ENCODE measurements at regions not wholly inside any gene's neighbourhood (a gene's known extent, or its start where the extent isn't known, plus 50 kb on each side); places are given as distances from the start of the nearest gene placed in this dataset.
A peak's percentile ranks its signal among the peaks of the same experiment; 100 is the strongest.
"Not testable (repeated sequence)": the region's sequence is repeated elsewhere in the genome, so short reads cannot be mapped to it uniquely, and the experiment has no call there.

GRCh38 chr6:170148709-170149470 is 142.0 kb downstream of the DLL1 start:
- Histone ChIP-seq H3K4me2 (ENCODE audit: low read length) (no peak overlapping the region), H3K79me2 (no peaks in the 10 kb centered on the region), H3K27me3 (ENCODE audit: control insufficient read depth, insufficient read depth, low read length) (no peaks in the 10 kb centered on the region), H2AFZ (no peak overlapping the region), H3K9me3 (ENCODE audit: control insufficient read depth, low read length) (no peaks in the 10 kb centered on the region), H3K4me1 (peaks cover 6% of the 10 kb centered on the region), H3K36me3 (ENCODE audit: control insufficient read depth, insufficient read depth, low read length) (no peaks in the 10 kb centered on the region), H3K4me3 (ENCODE audit: low read depth, low read length) (no peak overlapping the region), H3K27ac (no peak overlapping the region), H3K9ac (no peak overlapping the region)
- TF ChIP-seq, protein P1, sequence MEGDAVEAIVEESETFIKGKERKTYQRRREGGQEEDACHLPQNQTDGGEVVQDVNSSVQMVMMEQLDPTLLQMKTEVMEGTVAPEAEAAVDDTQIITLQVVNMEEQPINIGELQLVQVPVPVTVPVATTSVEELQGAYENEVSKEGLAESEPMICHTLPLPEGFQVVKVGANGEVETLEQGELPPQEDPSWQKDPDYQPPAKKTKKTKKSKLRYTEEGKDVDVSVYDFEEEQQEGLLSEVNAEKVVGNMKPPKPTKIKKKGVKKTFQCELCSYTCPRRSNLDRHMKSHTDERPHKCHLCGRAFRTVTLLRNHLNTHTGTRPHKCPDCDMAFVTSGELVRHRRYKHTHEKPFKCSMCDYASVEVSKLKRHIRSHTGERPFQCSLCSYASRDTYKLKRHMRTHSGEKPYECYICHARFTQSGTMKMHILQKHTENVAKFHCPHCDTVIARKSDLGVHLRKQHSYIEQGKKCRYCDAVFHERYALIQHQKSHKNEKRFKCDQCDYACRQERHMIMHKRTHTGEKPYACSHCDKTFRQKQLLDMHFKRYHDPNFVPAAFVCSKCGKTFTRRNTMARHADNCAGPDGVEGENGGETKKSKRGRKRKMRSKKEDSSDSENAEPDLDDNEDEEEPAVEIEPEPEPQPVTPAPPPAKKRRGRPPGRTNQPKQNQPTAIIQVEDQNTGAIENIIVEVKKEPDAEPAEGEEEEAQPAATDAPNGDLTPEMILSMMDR (IDR thresholded peaks at IDR 0.05) = no peak

- Histone ChIP-seq H3K4me2 (ENCODE audit: low read length) (no peak overlapping the region), H3K79me2 (no peaks in the 10 kb centered on the region), H3K9me3 (ENCODE audit: control insufficient read depth, low read length) (no peaks in the 10 kb centered on the region), H3K4me3 (ENCODE audit: low read depth, low read length) (no peak overlapping the region), H3K27ac (peak overlapping the region; percentile 75), H3K27me3 (ENCODE audit: control insufficient read depth, insufficient read depth, low read length) (no peaks in the 10 kb centered on the region), H3K4me1 (peaks cover 6% of the 10 kb centered on the region), H3K9ac (no peak overlapping the region), H2AFZ (peak overlapping the region; percentile 71), H3K36me3 (ENCODE audit: control insufficient read depth, insufficient read depth, low read length) (no peaks in the 10 kb centered on the region)
- TF ChIP-seq, protein P1 (IDR thresholded peaks at IDR 0.05) = no peak
Observed at GRCh38 chr6:170147832-170148708, 142.8 kb downstream of the DLL1 start.

- Histone ChIP-seq H3K36me3 (ENCODE audit: control insufficient read depth, insufficient read depth, low read length) (no peaks in the 10 kb centered on the region), H3K79me2 (no peaks in the 10 kb centered on the region), H3K27me3 (ENCODE audit: control insufficient read depth, insufficient read depth, low read length) (no peaks in the 10 kb centered on the region), H3K9ac (no peak overlapping the region), H3K4me2 (ENCODE audit: low read length) (no peak overlapping the region), H3K4me1 (peaks cover 6% of the 10 kb centered on the region), H3K9me3 (ENCODE audit: control insufficient read depth, low read length) (no peaks in the 10 kb centered on the region), H3K4me3 (ENCODE audit: low read depth, low read length) (no peak overlapping the region), H2AFZ (peak overlapping the region; percentile 71), H3K27ac (peak overlapping the region; percentile 75)
- TF ChIP-seq, protein P1 (IDR thresholded peaks at IDR 0.05) = no peak
Observed at GRCh38 chr6:170147056-170147787, 143.7 kb downstream of the DLL1 start.

- H3K9ac ChIP-seq = no peak overlapping the region
Observed at GRCh38 chr6:170146640-170147039, 144.2 kb downstream of the DLL1 start.

DNA sequence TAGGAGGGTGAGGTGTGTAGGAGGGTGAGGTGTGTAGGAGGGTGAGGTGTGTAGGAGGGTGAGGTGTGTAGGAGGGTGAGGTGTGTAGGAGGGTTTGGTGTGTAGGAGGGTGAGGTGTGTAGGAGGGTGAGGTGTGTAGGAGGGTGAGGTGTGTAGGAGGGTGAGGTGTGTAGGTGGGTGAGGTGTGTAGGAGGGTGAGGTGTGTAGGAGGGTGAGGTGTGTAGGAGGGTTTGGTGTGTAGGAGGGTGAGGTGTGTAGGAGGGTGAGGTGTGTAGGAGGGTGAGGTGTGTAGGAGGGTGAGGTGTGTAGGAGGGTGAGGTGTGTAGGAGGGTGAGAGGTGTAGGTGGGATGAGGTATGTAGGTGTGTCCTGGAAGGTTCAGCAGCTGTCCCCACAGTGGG is 144.7 kb downstream of the DLL1 start:
- not testable (repeated sequence) for H3K4me2 ChIP-seq (ENCODE audit: low read length); H3K79me2 ChIP-seq; H3K36me3 ChIP-seq (ENCODE audit: control insufficient read depth, insufficient read depth, low read length); H3K27me3 ChIP-seq (ENCODE audit: control insufficient read depth, insufficient read depth, low read length); H3K27ac ChIP-seq; H3K9me3 ChIP-seq (ENCODE audit: control insufficient read depth, low read length); H3K4me1 ChIP-seq; H3K4me3 ChIP-seq (ENCODE audit: low read depth, low read length); H3K9ac ChIP-seq
- peak overlapping the region; percentile 71 for H2AFZ ChIP-seq

More at GRCh38 chr6:170146640-170147039, 144.2 kb downstream of the DLL1 start:
- Histone ChIP-seq H3K4me2 (ENCODE audit: low read length) (no peak overlapping the region), H3K36me3 (ENCODE audit: control insufficient read depth, insufficient read depth, low read length) (no peaks in the 10 kb centered on the region), H3K79me2 (no peaks in the 10 kb centered on the region), H3K27me3 (ENCODE audit: control insufficient read depth, insufficient read depth, low read length) (no peaks in the 10 kb centered on the region), H3K4me3 (ENCODE audit: low read depth, low read length) (no peak overlapping the region), H3K27ac (peak overlapping the region; percentile 75), H2AFZ (peak overlapping the region; percentile 71), H3K9me3 (ENCODE audit: control insufficient read depth, low read length) (no peaks in the 10 kb centered on the region), H3K4me1 (peaks cover 6% of the 10 kb centered on the region)
- TF ChIP-seq, protein P1 (IDR thresholded peaks at IDR 0.05) = no peak

GRCh38 chr6:170145716-170146115 is 145.2 kb downstream of the DLL1 start:
- H3K4me1 ChIP-seq; H3K9ac ChIP-seq; H3K36me3 ChIP-seq (ENCODE audit: control insufficient read depth, insufficient read depth, low read length); H3K4me2 ChIP-seq (ENCODE audit: low read length); H3K27me3 ChIP-seq (ENCODE audit: control insufficient read depth, insufficient read depth, low read length); H3K9me3 ChIP-seq (ENCODE audit: control insufficient read depth, low read length); H2AFZ ChIP-seq; H3K4me3 ChIP-seq (ENCODE audit: low read depth, low read length); H3K27ac ChIP-seq; H3K79me2 ChIP-seq: not testable (repeated sequence)
